DND-41 (cell line): ENCODE measurements at regions not wholly inside any gene's neighbourhood (a gene's known extent, or its start where the extent isn't known, plus 50 kb on each side); places are given as distances from the start of the nearest gene placed in this dataset.

Source experiments
- ATAC-seq: fragments of 200-7000 bp; cut with Tn5 transposase; 3 replicates; pipeline ENCODE4 v1.9.1; 2021; ENCODE audit warnings: low read depth; ENCODE audit not compliant: insufficient read depth
- DNase-seq: peaks from one replicate; pipeline ENCODE4 v3.0.0-alpha.2; 2020
- H2AFZ ChIP-seq: 2 replicates; pipeline ENCODE4 v1.6.0; 2012; ENCODE audit warnings: low read depth, low read length
- H3K27ac ChIP-seq: 2 replicates; pipeline ENCODE4 v1.5.1; 2012; ENCODE audit warnings: low read length, inconsistent platforms
- H3K27me3 ChIP-seq: fragments of 200-600 bp; sonication (generic); 2 replicates; pipeline ENCODE4 v1.6.0; 2012; ENCODE audit warnings: low read length, mild to moderate bottlenecking, inconsistent platforms; ENCODE audit not compliant: insufficient read depth, poor library complexity
- H3K36me3 ChIP-seq: 2 replicates; pipeline ENCODE4 v1.5.1; 2012; ENCODE audit warnings: low read length, inconsistent platforms; ENCODE audit not compliant: insufficient read depth
- H3K4me1 ChIP-seq: 2 replicates; pipeline ENCODE4 v1.5.1; 2012; ENCODE audit warnings: mild to moderate bottlenecking, low read length; ENCODE audit not compliant: insufficient read depth
- H3K4me2 ChIP-seq: 2 replicates; pipeline ENCODE4 v1.6.0; 2012; ENCODE audit warnings: mild to moderate bottlenecking, moderate library complexity, low read length, inconsistent platforms; ENCODE audit not compliant: insufficient read depth
- H3K4me3 ChIP-seq, 2 experiments: fragments of 200-600 bp in 1 of 2; shearing (Covaris generic) in 1 of 2; 2 replicates each; pipeline ENCODE4 v1.5.1; 2012 to 2016; ENCODE audit warnings: inconsistent platforms in 2 of 2, low read length in 2 of 2, mild to moderate bottlenecking in 2 of 2, low read depth in 1 of 2, moderate library complexity in 1 of 2
- H3K79me2 ChIP-seq: 2 replicates; pipeline ENCODE4 v1.6.0; 2012; ENCODE audit warnings: low read length, inconsistent platforms; ENCODE audit not compliant: insufficient read depth
- H3K9ac ChIP-seq: 2 replicates; pipeline ENCODE4 v1.6.0; 2012; ENCODE audit warnings: low read depth, mild to moderate bottlenecking, inconsistent platforms, low read length, moderate library complexity
- H3K9me3 ChIP-seq: 2 replicates; pipeline ENCODE4 v1.5.1; 2012; ENCODE audit warnings: low read length, moderate library complexity, mild to moderate bottlenecking, inconsistent platforms; ENCODE audit not compliant: insufficient read depth, severe bottlenecking
- H4K20me1 ChIP-seq: 2 replicates; pipeline ENCODE4 v1.6.0; 2012; ENCODE audit warnings: low read length; ENCODE audit not compliant: insufficient read depth
- EZH2 ChIP-seq: IDR thresholded peaks from 3 replicates; pipeline ENCODE4 v1.6.1; 2012; ENCODE audit warnings: borderline replicate concordance, low read depth, mild to moderate bottlenecking, moderate library complexity, low read length, inconsistent platforms; ENCODE audit not compliant: severe bottlenecking
- TF ChIP-seq, protein P1 (sequence below): IDR thresholded peaks from 2 replicates; pipeline ENCODE4 v1.5.1; 2012; ENCODE audit warnings: borderline replicate concordance, low read length, moderate library complexity, mild to moderate bottlenecking; ENCODE audit not compliant: poor library complexity, severe bottlenecking; ENCODE audit errors: extremely low read depth

- no peak for DNase-seq
- no peak for ATAC-seq
Measured at GRCh38 chr5:172548981-172549687, 91.9 kb upstream of the NEURL1B start.

DNA sequence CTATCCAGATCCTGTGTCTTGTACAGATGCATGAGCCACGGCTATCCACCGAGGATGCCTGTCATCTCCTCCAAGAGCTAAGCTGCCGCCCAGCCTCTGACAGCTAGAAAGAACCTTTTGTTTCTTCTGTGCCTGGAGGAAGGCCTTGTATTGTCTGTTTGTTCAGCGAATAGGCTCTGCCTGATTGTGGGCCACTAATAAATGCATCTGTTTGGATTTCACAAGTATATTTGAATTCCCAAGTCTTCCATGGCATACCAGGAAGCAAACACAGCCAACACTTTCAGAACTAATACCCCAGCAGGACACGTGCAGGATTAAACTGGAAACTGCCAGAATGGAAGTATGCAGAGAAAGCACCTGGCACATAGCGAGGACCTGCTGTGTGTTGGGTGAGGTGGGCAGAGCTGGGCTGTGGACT is 92.7 kb upstream of the NEURL1B start:
- Histone ChIP-seq H3K4me3 (no peak overlapping the region), H3K4me2 (no peak overlapping the region), H3K9me3 (no peaks in the 10 kb centered on the region), H3K79me2 (no peaks in the 10 kb centered on the region), H3K27ac (no peak overlapping the region), H3K9ac (no peak overlapping the region), H3K27me3 (no peaks in the 10 kb centered on the region), H2AFZ (no peak overlapping the region), H4K20me1 (no peaks in the 10 kb centered on the region), H3K36me3 (no peaks in the 10 kb centered on the region), H3K4me1 (no peaks in the 10 kb centered on the region)
- ATAC-seq (no peak), DNase-seq (no peak)
- TF ChIP-seq, protein P1, sequence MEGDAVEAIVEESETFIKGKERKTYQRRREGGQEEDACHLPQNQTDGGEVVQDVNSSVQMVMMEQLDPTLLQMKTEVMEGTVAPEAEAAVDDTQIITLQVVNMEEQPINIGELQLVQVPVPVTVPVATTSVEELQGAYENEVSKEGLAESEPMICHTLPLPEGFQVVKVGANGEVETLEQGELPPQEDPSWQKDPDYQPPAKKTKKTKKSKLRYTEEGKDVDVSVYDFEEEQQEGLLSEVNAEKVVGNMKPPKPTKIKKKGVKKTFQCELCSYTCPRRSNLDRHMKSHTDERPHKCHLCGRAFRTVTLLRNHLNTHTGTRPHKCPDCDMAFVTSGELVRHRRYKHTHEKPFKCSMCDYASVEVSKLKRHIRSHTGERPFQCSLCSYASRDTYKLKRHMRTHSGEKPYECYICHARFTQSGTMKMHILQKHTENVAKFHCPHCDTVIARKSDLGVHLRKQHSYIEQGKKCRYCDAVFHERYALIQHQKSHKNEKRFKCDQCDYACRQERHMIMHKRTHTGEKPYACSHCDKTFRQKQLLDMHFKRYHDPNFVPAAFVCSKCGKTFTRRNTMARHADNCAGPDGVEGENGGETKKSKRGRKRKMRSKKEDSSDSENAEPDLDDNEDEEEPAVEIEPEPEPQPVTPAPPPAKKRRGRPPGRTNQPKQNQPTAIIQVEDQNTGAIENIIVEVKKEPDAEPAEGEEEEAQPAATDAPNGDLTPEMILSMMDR, result no peak
- TF ChIP-seq EZH2, result no peak

More at GRCh38 chr5:172548981-172549687, 91.9 kb upstream of the NEURL1B start:
- no peak overlapping the region for H2AFZ ChIP-seq
- no peak overlapping the region for H3K9ac ChIP-seq
- H3K27ac ChIP-seq, result no peak overlapping the region
- no peaks in the 10 kb centered on the region for H3K4me1 ChIP-seq
- no peak overlapping the region for H3K4me3 ChIP-seq
- no peaks in the 10 kb centered on the region for H3K36me3 ChIP-seq
- no peak overlapping the region for H3K4me2 ChIP-seq
- H3K27me3 ChIP-seq, result no peaks in the 10 kb centered on the region
- TF ChIP-seq EZH2, result no peak
- TF ChIP-seq, protein P1, result no peak
- H3K9me3 ChIP-seq, result no peaks in the 10 kb centered on the region
- no peaks in the 10 kb centered on the region for H3K79me2 ChIP-seq
- H4K20me1 ChIP-seq, result no peaks in the 10 kb centered on the region

DNA sequence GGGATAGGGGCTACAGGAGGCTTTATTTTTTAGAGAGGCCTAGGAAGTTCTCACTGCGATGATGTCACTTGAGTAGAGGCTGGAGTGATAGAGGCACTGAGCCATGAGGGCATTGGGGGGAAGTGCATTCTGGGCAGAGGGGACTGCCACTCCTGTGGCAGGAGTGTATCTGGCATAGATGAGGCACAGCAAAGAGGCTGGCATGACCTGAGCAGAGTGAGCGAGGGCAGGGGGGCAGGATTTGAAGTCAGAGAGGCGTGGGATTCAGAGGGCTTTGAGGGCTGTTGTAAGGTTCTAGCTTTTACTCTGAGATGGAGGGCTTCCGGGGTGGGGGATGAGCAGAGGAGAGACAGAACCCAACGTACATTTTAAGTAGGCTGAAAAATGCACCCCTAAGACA is 91.9 kb upstream of the SH3PXD2B start:
- no peaks in the 10 kb centered on the region for H3K79me2 ChIP-seq
- H3K27ac ChIP-seq, result no peak overlapping the region
- no peak overlapping the region for H3K4me2 ChIP-seq
- no peaks in the 10 kb centered on the region for H4K20me1 ChIP-seq
- no peaks in the 10 kb centered on the region for H3K36me3 ChIP-seq
- TF ChIP-seq EZH2, result no peak
- TF ChIP-seq, protein P1, result no peak
- DNase-seq (no peak), ATAC-seq (no peak)
- H2AFZ ChIP-seq, result no peak overlapping the region
- H3K9ac ChIP-seq, result no peak overlapping the region
- H3K9me3 ChIP-seq, result no peaks in the 10 kb centered on the region
- H3K27me3 ChIP-seq, result no peaks in the 10 kb centered on the region
- no peaks in the 10 kb centered on the region for H3K4me1 ChIP-seq
- no peak overlapping the region for H3K4me3 ChIP-seq
